HG02840 (cell line): ENCODE measurements at regions not wholly inside any gene's neighbourhood (a gene's known extent, or its start where the extent isn't known, plus 50 kb on each side); places are given as distances from the start of the nearest gene placed in this dataset.

ENCODE experiments used
- ATAC-seq: cut with Tn5 transposase; IDR thresholded peaks from one replicate; pipeline ENCODE4 v1.9.1; 2021; ENCODE audit warnings: mild to moderate bottlenecking, moderate library complexity, moderate number of reproducible peaks; ENCODE audit not compliant: unreplicated experiment, low FRiP score

DNA sequence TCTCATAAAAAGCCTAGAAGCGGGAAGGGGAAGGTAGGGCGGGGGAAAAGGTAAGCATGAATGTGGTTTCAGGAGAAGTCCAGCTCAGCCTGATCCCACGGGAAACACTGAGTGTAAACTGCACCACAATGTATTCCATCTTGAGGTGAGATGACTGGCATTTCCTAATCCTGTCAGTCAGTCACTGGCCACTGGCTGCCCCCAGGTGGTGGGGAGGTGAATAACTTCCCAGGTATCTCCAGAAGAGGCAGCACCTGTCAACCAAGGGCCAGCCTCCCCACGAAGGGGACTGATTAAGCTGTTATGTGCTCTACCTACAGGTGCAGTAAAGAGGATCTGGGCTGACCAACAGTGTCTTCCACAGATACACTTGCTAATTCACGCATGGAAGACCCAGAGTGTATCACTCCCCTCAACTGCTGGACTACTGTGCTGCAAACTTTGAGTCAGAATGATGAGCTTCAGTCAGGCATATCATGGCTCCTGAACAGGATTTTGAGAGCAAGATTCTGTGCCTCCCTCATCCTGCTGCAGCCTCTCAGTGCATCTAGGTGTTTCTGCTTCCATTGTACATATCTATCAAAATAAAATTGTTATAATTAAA, 108.5 kb upstream of the CCL2 start:
- ATAC-seq, result no peak

DNA sequence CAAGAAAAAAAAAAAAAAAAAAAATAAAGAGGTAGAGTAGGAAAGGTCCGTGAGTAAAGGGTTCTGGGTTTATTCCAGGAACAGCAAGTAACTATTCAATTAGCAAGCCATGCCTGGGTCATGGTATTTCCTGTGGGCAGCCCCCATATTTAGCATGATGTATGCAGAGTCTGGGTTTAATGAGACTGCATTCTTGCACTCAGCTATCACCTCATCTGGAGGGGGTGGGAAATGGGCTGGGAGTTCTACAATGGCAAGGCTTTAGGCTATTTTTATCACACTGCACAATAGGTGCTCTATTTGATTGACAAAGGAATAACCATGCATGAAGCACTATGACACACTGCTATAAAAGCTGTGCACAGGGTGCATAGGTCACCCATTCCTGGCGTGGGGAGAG, 104.0 kb upstream of the CCL2 start:
- no peak for ATAC-seq

DNA sequence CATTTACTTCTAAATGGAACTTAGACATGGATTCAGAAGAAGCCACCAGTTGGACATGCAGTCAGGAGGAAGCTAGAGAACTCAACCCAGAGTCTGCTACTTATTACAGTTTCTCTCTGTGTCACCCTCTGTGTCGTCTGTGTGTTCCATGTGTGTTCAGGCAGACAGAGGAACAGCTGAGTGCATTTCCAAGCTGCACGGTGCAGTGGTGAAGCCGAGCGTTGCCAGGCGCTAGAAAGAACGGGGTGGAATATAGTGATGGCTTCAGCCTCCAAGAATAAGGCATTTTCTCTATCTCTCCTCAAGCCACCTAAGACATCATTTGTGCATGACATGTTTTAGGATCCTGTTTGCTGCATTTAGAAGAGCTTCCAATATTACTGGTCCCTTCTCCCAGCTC, 101.1 kb upstream of the CCL2 start:
- ATAC-seq, result no peak

DNA sequence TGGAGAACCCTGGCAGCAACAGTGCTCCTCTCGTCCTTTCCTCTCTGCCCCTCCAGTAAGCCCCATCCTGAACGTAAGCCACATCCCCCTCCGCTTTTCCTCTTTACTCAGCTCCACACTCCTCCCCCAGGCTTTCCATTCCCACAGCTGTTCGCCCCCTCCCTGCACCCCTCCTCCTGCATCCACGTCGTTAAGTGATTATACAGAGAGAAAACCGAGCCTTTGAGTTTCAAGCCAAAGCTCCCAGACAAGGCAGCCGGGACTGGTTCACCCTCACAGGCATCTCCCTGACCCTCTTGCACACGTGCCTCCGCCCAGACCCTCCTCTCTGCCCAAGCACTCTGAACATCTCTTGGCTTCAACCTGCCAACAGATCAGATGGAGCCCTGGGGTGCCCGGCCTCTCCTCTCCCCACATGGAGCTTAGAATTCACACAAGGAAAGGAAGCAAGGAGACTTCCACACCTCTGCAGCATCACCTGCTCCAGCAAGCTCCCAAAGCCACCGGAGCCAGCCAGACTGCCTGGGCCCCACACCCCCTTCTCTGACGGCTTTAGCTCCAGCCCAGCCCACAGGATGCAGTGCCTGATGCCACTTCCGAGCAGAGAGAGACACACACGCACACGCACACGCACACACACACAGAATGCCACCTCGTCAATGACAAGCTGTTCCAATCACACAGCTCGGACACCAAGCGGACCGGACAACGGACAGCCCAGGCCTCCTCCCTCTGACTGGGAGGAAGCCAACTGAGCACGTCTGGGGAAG, 99.9 kb upstream of the CCL2 start:
- ATAC-seq, result no peak

DNA sequence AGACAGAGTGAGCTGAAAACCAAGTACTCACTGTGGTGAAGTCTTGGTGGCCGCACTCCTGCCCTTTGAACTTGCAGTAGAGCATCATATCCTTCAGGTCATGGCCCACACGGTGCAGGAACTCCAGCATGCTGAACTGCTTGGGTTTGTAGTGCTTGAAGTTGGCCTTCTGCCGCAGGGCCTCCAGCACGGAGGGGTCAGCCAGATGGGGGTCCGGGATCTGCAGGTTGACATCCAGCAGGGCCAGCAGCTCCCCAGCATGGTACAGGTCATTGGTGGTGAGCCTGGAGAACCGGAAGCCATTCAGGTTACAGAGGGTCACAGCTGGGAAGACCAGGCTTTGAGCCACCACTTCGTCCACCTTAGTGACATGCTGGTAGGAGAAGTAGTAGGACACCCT, 99.1 kb upstream of the CCL2 start:
- no peak for ATAC-seq

DNA sequence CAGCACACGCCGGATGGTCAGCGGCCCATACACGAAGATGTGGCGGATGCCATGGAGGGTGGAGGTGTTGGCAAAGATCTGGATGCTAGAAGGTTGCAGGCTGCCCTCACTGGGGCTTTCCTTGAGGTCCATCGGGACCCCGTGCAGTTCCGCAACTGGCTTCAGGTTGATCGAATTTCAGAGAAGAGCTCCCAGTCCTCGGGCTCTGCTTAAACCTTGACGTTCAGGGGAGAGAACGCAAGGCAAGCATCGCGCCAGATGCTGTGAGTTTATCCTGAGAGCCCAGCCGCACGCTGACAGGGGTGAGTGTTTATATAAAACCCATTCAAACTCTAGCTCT, 98.7 kb upstream of the CCL2 start:
- ATAC-seq, result no peak

DNA sequence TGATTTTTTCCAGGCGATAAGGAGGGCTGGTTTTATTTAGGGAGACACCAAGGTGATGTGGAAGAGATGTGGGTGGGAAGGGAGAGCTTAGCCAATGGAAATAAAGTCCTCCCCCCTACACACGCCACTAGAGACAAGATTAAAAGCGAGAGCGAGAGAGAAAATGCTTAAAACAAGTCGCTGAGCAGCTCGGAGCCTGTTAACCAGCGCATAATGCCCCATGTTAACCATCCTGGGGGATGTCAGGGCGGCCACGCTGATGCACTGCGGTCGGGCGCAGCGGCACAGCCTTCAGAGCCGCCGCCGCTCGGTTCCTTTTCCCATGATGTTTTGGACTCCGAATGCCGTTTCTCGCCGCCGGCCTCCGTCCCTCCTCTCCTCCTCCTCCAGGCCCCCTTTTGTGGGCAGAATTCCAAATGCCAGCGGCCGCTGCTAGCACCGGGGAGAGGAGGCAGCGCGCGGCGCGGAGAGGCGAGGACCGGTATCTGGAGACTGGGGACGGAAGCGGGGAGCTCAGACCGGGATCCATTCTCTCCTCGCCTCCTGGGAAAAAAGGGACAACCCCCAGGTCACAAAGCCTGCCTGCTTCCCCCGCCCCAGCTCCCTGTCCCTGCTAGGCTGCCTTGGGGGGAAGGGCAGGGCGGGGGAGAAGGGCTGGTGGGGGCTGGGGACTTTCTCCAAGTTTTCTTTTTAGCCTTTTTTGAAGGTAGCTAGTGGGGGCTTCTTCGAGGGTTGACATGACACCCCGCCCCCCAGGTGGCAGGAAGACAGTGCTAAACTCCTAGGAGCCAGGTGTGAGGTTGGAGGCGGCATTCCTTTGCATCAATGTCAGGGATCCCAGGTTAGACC, 98.1 kb upstream of the CCL2 start:
- no peak for ATAC-seq

DNA sequence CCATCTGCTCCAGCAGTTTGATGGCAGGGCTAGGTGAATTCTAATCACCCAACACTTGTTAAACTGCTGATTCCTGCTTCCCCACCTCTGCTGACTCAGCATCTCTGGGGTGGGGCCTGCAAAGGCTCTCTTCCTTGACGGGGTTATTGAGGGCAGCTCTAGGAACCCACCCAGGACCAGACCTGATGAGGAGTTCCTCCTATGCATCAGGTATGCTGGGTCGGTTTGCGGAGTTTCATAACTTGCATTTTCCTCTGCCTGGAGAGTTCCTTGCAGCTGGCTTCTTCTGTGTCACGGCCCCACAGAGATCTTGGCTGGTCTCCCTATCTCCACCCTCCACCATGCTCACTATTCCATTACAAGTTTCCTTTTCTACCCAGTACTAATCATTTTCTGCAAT, 93.4 kb upstream of the CCL2 start:
- ATAC-seq, result no peak

DNA sequence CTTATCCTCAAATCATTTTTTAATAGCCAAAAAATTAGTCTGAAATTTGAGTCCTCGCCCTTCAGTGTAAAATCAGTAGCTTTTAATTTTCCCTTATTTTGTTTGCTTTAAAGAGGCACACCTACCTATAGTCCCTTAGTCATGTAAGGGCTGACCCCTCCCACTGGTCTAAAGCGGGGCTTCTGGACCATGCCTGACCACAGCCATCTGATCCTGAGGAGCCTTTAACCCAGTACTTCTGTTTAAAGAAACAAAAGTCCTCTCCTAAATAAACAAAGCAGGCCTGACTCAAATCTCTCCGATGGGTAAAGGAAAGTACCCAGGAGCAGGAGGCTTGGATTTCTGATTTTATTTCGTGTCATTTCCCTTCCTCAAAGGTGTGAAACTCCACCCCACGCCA, 92.0 kb upstream of the CCL2 start:
- ATAC-seq, result no peak

DNA sequence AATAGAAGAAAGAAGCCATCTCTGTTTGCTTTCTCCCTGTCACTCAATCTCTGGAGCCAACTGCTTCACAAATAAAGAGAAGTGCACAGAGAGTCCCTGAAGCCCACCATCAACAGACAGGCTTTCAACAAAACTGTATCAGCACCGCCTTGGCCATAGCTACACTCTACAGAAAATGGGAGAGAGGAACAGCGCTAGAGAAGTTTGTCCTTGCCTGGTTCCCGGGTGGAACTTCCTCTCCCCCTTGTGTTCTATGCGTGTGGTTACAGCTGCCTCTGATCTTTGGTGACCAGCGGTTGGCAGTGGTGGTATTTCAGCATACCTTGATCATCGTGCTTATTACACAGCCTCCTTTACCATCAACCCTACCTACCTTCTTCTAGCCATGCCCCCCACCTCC, 91.4 kb upstream of the CCL2 start:
- no peak for ATAC-seq

DNA sequence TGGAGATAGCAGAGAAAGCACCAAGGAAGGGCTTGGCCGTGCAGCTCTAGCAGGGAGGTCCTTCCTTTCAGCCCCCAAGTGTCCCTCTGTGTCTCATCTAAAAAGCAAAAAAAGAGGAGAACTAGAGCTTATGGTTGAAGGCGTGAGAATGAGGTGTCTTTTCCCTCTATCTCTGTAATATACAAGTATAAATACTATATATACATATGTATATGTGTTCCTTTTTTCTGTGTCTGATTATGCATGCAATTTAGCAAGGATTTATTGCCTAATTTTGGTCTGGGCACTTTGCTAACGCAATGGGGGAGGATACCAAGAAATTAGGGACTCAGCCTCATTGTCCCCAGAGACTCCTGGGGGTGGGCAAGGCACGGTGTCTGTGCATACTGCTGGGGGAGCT, 90.2 kb upstream of the CCL2 start:
- ATAC-seq, result no peak

DNA sequence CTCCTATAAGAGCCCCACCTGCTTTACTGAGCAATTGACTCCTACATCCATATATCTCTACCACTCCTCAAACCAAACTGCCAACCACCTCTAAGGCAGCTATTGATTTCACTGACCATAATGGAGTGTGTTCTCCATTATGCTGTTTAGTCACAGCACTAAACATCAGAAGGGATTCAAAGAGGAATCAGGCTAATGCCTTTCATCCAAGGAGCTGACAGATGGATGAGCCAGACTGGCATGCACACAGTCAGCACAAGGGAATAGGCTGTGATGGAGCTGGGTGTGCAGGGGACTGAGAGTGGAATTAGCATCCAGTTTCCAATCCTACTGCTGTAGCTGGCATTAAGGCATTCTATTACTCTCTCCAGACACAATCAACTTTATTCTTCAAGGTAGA, 88.7 kb upstream of the CCL2 start:
- no peak for ATAC-seq

DNA sequence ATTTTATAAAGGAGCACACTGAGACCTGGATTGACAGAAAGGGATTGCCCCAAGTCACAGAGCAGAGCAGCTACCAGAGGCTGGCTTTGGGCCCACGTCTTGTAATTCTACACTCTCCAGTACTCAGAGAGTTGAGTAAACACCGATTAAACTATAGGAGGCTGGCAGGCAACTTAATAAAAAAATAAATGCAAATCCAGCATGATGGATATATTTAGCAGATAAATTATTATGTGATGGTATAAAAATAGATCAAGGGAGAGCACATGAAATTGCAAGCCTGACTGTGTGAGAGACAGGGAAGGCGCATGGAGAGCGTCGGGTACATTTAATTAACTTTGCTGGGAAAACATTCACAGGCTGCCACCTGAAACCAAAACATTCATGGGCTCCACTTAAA, 87.7 kb upstream of the CCL2 start:
- no peak for ATAC-seq

DNA sequence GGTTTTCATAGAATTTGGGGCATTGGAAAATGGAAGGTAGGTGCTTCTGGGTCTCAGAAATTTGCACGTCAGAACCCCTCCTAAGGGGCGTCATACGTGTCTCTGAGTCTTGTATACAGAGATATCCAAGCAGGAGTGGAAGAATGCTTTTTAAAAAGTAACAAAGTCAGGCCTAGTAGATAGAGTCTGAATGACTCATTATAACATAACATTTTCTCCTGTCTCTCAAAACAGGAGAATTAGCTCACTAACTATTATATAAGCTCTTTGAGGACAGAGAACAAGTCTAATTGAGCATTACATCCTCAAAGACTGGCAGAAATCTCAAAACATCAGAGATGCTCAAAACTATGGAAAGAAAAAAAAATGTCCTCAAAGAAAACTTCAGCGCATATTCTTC, 86.1 kb upstream of the CCL2 start:
- ATAC-seq, result no peak

DNA sequence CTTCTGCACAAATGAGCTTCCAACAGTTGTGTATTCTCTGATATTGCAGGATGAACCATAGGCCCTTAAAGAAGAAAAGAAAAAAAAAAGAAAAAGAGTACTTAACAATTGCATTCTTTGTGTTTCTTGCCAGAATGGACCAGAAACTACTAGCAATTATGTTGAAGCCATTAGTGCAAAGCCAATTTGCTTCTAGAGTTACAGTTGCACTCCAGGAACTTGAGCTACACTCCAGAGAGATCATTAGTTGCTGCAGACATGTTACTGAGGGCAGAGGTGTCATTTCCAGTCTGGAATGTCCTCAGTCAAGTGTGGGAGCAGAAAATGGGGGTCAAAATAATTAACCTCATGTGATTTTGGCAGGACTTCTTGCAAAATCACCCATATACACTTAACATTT, 85.6 kb upstream of the CCL2 start:
- no peak for ATAC-seq

DNA sequence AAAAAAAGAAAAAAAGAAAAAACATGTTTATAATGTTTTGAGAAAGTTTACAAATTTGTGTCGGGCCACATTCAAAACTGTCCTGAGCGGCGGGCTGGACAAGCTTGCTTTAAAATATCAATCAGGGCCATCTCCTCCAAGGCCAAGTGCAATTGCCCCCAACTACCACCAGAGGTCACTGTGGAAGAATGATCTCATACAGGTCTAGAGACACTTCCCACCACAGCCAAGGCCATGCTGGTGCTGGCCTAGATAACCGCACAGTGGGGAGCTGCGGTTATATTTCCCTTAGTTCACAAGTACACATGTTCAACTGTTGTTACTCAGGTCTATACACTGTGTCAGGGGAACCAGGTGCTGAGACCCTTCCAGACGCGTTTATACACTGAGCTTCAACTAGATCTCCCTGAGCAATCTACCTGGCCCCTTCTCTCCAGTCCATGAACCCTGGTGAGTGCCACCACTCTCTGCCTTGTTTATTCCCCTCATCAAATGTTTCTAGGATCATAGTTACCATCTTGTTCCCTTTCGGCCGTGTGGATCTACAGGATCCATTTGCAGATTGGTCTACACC, 83.8 kb upstream of the CCL2 start:
- no peak for ATAC-seq

DNA sequence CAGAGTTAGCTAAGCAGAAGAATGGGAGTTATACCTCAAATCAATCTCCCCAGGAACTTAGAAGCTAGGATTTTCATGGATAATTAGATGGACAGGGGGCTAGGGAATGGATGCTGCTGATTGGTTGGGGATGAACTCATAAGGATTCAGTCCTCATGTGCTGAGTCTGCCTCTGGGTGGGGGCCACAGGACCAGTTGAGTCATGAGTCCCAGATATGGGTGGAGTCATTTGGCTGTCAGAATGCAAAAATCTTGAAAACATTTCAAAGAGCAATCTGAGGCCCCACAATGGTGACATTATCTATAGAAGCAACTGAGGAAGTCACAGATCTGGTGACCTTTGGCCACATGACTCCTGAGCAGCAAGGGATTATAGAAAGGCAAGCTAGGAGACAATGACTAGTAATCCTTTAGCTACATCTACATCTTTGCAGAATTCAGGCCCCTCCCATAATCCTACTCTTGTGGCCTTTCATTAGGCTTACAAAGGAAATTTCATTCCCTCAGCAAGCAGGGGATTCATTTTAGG, 82.6 kb upstream of the CCL2 start:
- ATAC-seq, result no peak

DNA sequence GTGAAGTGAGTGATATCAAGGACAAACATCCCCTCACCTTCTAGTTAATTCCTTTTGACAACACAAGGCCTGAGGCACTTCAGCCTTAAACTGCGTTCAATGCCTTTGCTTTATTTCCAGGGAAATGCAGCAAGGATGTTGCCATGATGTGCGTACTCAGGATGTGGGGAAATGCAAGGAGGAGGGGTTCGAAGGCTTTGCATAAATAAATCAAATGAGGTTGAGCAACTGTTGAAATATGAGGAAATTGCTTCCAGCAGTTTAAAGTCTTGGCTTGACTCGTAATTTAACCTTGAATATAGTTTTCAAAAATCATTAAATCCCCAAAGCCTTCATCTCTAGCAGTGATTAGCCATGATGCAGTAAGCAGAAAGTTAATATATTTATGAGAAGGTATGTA, 81.8 kb upstream of the CCL2 start:
- ATAC-seq, result no peak

DNA sequence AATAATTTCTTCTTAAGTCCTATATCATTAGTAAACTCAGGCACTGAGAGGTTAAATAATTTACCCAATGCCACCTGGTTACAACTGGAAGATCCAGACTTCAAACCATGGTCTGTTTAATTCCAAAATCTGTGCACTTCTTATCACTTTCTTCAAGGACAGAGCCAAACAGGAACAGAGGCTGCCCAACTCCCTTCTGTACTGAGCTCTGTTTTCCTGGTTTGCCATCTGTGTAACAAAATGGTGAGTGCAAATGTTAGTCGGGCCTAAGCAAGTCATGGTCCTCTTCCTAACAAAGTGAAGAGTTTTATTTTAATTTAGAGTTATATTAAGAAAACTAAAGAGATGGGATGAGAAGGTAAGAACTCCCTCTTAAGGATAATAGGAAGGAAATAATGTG, 80.6 kb upstream of the CCL2 start:
- ATAC-seq, result no peak

DNA sequence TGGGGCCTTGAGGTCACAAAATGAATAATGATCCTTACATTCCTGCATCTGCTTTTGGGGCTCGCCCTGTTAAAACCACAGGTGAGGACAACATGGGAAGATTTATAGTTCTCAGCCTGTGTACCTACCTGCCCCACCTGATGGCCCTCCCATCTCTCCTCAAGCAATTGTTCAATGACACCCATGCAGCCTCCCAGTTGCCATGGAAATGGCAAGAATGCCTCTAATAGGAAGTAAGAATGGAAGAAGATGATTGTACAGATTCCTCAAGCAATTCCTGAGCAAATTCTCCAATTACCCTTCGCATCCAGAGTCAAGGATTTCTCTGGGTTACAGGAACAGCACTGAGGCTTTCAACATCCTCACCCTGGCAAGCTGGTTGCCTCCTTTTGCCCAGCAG, 78.6 kb upstream of the CCL2 start:
- no peak for ATAC-seq

DNA sequence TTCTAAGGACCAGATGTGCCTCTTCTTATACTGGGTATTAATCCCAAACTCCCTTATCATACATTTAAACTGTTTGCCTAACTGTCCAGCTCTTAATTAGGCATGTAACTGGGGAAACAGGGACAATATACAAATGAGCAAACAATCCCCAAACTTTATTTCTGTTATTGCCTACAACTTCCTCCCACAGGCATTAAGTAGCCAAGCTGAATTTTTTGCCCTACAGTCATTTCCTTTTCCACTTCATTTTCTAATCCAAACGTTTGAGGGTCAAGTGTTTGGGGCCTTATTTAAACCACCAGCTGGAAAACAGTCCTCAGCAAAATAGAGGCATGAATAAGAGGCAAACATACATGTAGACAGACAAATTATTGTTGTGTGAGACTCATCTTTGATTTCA, 77.4 kb upstream of the CCL2 start:
- ATAC-seq, result no peak
